ENCODE measurements at regions not wholly inside any gene's neighbourhood (a gene's known extent, or its start where the extent isn't known, plus 50 kb on each side); places are given as distances from the start of the nearest gene placed in this dataset.

DNA sequence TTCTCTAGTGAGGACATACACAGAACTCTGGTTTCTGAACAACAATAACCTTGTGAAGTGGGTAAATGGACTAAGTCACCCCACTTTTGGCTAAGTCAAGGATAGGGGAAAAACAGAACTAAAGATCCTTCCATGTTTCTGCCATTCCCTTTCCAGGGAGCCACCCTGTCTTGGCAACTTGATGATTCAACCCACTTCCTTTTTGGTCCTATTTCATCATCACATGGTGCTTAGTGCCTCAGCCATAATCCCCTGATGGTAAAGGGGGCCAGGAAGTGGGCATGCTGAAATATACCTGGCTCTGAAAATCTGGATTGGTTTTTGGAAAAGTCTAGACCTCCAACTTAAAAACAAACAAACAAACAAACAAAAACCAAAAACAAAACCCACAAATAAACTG lies 206.4 kb upstream of the FOXD3 start:
- DNase-seq (ENCODE audit: low read depth, low spot score): no peak

GRCh38 chr1:63119575-63120155 lies 202.7 kb upstream of the FOXD3 start:
- no peak for DNase-seq (ENCODE audit: low read depth, low spot score)

DNA sequence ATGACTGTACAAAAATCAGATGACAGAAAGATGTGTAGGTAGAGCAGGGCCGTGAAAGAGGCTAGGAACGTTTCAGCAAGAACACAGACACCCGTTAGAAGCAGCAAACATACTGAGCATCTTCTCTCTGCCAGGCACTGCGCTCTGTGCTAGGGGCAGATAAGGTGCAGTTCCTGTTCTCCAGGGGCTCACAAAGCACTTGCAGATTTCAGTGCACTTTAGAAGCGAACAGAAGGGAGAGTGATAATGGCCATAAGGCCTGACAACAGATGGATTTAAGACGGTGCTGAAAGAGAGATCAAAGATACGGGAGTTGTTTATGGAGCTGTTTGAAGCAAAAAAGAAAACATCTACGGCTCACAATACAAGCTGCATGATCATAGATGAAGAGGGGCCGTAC lies 200.3 kb upstream of the FOXD3 start:
- no peak for DNase-seq (ENCODE audit: low read depth, low spot score)

DNA sequence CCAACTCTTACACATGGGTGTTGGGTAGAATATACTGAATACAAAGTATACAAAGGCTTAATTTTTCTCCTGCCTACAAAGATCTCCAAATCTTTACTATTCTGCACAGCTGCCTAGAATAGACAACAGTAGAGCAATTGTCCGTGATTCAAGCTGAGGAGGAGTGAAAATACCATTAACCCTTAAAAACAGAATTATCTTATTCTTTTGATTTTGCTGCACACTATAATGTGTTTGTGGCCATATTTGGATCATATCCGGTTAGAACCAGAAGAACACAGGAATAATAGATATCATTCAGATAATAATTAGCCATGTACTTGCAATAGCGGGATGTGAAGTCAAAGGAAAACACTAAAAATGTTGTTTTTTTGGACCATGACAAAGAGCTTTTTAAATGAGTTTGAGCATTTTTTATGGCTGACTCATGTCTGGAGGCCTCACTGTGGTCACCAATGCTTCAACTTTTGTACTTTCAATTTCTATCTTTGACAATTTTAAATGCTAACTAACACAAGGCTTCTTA lies 197.6 kb upstream of the FOXD3 start:
- DNase-seq (ENCODE audit: low read depth, low spot score): peak; percentile 53

DNA sequence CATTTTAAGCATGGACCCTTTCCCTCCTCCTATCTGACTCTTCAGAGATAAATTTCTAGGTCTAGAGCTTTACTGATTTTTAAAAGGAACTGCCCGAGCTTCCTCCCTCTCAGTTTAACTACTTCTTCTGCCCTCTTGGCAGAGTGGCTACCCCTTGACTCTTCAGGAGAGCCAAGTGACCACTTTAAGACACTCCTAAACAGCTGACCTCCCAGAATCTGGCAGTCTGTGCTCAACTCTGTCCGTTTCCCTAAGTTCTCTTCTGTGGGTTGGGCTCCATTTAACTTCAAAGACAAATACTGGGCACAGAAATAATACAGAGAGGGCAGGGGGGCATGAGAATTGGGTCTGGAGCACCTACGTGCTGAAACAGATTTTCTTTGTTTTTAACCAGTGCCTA lies 196.3 kb upstream of the FOXD3 start:
- DNase-seq (ENCODE audit: low read depth, low spot score): no peak

GRCh38 chr1:63127376-63127775 lies 195.0 kb upstream of the FOXD3 start:
- no peak for DNase-seq (ENCODE audit: low read depth, low spot score)

DNA sequence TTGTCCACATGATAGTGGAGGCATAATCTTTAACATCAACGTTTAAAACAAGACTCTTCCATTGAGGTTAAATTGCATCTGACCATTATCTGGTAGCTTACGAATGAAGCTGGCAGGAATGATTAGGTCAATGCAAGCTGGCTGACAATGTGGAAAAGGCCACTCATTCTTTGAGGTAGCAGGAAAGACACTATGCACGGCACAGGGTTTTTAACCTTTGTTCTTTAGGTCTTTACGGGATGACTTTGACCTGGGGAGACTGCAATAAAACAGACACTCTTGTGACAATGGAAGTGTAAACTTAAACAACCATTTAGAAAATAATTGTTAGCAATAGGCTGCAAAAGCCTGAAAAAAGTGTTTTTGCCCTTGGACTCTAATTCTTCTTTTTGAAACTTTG lies 193.8 kb upstream of the FOXD3 start:
- no peak for DNase-seq (ENCODE audit: low read depth, low spot score)

- no peak for DNase-seq (ENCODE audit: low read depth, low spot score)
Measured at GRCh38 chr1:63129184-63129583, 193.2 kb upstream of the FOXD3 start.

DNA sequence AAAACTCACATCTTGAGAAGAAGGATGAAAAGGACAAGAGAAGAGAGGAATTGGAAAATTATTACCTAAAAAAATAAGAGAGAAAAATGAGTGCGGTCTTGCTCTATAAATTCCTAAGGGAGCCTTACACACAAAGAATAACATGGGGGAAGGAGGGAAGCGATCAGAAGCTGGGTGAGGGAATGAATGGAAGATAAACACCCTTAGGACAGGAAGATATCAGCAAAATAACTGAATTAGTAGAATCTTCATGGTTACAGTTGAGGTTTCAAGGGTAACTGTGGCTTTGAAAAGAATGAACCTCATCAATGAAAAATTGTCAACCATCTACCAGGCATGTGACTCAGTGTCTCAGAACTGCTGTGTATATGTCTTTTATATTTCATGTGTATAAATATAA lies 192.5 kb upstream of the FOXD3 start:
- DNase-seq (ENCODE audit: low read depth, low spot score): no peak

DNA sequence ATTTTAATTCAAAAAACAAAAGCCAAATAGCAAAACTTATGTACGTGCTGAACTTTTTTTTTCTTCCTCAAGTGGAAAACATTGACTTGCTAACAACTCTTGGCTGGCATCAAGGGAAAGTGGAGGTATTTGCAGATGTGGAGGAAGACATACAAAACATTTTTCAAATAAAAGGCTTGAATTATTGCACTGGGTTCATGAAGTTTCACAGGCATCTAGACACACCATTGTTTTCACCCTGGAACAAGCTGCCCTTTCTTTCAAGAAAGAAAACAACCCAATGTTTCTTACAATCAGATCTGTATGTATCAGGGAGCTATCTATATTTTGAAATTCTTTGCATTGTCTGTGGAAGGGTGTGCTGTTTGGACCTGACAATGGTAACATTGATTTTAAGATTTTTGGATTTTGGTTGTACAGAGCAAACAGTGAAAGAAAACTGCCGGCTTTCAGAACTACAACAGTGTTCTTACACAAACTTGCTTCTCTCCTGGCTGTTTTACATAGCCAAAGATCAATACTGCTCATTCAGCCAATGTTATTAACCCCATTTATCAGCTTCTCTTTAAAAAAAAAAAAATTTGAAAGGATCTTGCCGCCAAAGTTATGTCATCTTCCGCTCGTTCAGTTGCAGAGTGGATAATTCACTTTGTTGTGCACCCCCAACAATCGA lies 187.7 kb upstream of the FOXD3 start:
- DNase-seq (ENCODE audit: low read depth, low spot score): no peak

GRCh38 chr1:63135174-63135512 lies 187.2 kb upstream of the FOXD3 start:
- DNase-seq (ENCODE audit: low read depth, low spot score): no peak

GRCh38 chr1:63135801-63136200 lies 186.6 kb upstream of the FOXD3 start:
- no peak for DNase-seq (ENCODE audit: low read depth, low spot score)

DNA sequence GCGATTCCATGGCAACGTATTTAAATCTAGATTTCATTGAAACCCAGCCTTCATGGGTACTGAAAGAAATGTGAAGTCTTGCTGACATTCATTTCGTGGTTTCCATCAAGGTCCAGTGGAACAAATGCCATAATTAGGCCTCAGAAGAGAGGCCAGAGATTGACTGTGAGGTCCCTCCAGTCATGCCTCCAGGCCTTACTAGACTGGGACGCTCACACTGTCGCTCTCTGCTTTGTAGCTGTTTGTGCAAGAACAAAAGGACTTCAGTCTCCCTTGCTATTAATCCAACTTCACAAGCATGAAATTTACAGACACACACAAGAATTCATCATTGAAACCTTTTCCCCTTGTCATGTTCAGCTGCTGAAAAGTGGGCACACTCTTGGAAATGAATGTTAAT lies 180.4 kb upstream of the FOXD3 start:
- no peak for DNase-seq (ENCODE audit: low read depth, low spot score)

GRCh38 chr1:63143482-63143881 lies 178.9 kb upstream of the FOXD3 start:
- no peak for DNase-seq (ENCODE audit: low read depth, low spot score)

GRCh38 chr1:63147783-63148182 lies 174.6 kb upstream of the FOXD3 start:
- DNase-seq (ENCODE audit: low read depth, low spot score): no peak

- DNase-seq (ENCODE audit: low read depth, low spot score): no peak
Measured at GRCh38 chr1:63148825-63149645, 173.3 kb upstream of the FOXD3 start.

- DNase-seq (ENCODE audit: low read depth, low spot score): no peak
Measured at GRCh38 chr1:63152572-63152971, 169.8 kb upstream of the FOXD3 start.

- DNase-seq (ENCODE audit: low read depth, low spot score): no peak
Measured at GRCh38 chr1:63155437-63155836, 166.9 kb upstream of the FOXD3 start.

DNA sequence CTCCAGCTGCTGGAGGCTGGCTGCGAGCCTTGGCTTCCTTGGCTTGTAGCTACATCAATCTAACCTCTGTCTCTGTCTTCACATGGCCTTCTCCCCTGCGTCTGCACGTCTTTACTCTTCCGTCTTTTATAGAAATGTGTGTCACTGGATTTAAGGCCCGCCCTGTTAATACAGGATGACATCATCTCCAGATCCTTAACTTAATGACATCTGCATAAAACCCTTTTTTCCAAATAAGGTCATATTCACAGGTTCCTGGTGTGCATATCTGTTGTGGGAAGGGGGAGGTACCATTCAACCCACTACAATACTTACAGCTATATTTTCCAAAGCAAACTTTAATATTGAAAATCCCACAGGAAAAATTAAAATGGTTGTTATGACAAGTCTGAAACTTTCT lies 165.3 kb upstream of the FOXD3 start:
- DNase-seq (ENCODE audit: low read depth, low spot score): no peak

- DNase-seq (ENCODE audit: low read depth, low spot score): no peak
Measured at GRCh38 chr1:63169057-63169456, 153.3 kb upstream of the FOXD3 start.

DNA sequence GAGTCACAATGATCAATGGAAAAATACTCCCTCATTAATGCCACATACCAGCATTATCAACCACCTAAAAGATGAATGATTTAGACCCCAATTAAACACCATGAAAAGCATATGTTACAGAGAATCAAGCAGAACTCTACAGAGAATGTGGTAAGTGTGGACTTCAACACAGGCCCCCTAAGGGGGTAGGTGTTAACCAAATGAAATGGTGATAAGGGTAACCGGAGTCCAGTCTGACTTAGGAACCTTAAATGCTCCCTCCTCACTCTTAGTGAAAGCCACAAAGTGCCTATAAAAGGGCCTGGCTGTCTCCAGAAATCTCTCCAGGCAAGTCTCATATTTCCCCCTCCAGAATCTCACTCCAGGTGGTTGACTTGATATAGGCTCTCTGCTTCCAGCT lies 149.2 kb upstream of the FOXD3 start:
- DNase-seq (ENCODE audit: low read depth, low spot score): no peak

GRCh38 chr1:63189677-63190076 lies 132.7 kb upstream of the FOXD3 start:
- DNase-seq (ENCODE audit: low read depth, low spot score): no peak

DNA sequence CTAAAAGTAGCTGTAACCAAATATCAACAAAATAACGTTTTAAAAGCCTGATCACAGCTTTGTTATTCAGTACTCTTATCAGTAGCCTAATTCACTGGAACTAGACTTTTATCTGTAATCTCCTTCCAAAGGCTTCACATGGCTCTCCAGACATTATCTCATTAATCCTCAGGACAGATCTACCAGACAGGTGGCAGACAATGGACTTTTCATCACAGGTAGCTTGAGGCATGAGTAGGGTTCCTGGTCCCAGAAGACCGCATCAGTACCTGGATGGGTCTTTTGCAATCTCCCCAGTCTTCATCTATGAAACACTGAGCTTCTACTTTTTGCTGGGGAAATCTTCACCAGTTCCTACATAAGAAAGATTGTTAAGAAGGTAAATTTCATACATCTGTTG lies 132.2 kb upstream of the FOXD3 start:
- no peak for DNase-seq (ENCODE audit: low read depth, low spot score)
